Ishikawa (cell line): ENCODE measurements at regions not wholly inside any gene's neighbourhood (a gene's known extent, or its start where the extent isn't known, plus 50 kb on each side); places are given as distances from the start of the nearest gene placed in this dataset.

ENCODE experiments used
- CREB1 ChIP-seq: IDR thresholded peaks from 2 replicates; pipeline ENCODE4 v1.6.1; 2012; ENCODE audit warnings: low read depth
- FOXM1 ChIP-seq: IDR thresholded peaks from 2 replicates; pipeline ENCODE4 v1.6.1; 2012; ENCODE audit warnings: low read depth, borderline replicate concordance
- TEAD4 ChIP-seq: IDR thresholded peaks from 2 replicates; pipeline ENCODE4 v1.6.1; 2012
- YY1 ChIP-seq: IDR thresholded peaks from 2 replicates; pipeline ENCODE4 v1.6.1; 2012; ENCODE audit warnings: low read depth

GRCh38 chr5:163312598-163312997 lies 124.8 kb upstream of the CCNG1 start:
- no peak for TF ChIP-seq YY1
- no peak for TF ChIP-seq TEAD4
- no peak for TF ChIP-seq FOXM1
- no peak for TF ChIP-seq CREB1
